Upper lobe of left lung (tissue), 4 donors: ENCODE measurements at regions not wholly inside any gene's neighbourhood (a gene's known extent, or its start where the extent isn't known, plus 50 kb on each side); places are given as distances from the start of the nearest gene placed in this dataset.

ENCODE experiments used
- POLR2A ChIP-seq, 4 donors: fragments of 450-650 bp; IDR thresholded peaks; one replicate each; pipeline ENCODE4 v1.5.1; 2016 to 2017; ENCODE audit warnings: antibody characterized with exemption in 4 of 4, mild to moderate bottlenecking in 2 of 4
- POLR2AphosphoS5 ChIP-seq, 2 donors: sonication (generic); formaldehyde crosslinking; IDR thresholded peaks; one replicate each; pipeline ENCODE4 v1.5.1; 2017; ENCODE audit warnings: antibody characterized with exemption in 2 of 2
- TF ChIP-seq, protein P1 (sequence below), 6 experiments: fragments of 450-650 bp in 4 of 6; fragments of 200-600 bp in 2 of 6; sonication (generic) in 2 of 6; IDR thresholded peaks; one replicate each; pipeline ENCODE4 v1.5.1; 2016 to 2019; ENCODE audit warnings: antibody characterized with exemption in 6 of 6

DNA sequence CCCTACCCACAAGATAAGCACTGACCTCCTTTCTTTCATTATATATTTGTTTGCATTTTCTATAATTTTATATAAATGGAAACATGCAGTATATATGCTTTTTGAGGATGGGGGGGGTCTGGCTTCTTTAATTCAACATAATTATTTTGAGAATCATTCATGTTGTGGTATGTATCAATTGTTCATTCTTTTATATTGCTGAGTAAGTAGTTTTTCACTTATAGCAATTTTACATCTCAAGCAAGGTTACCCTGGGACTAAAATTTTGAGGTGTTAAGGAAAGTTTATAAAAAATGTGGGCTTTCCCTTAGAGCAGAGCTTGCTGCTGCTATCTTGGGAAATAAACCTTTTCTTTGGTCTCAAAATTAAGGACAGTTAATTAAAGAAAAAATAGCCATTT lies 89.9 kb upstream of the EGLN3 start:
- TF ChIP-seq, protein P1, sequence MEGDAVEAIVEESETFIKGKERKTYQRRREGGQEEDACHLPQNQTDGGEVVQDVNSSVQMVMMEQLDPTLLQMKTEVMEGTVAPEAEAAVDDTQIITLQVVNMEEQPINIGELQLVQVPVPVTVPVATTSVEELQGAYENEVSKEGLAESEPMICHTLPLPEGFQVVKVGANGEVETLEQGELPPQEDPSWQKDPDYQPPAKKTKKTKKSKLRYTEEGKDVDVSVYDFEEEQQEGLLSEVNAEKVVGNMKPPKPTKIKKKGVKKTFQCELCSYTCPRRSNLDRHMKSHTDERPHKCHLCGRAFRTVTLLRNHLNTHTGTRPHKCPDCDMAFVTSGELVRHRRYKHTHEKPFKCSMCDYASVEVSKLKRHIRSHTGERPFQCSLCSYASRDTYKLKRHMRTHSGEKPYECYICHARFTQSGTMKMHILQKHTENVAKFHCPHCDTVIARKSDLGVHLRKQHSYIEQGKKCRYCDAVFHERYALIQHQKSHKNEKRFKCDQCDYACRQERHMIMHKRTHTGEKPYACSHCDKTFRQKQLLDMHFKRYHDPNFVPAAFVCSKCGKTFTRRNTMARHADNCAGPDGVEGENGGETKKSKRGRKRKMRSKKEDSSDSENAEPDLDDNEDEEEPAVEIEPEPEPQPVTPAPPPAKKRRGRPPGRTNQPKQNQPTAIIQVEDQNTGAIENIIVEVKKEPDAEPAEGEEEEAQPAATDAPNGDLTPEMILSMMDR (IDR thresholded peaks at IDR 0.05): no peak
- TF ChIP-seq POLR2A (IDR thresholded peaks at IDR 0.05): no peak
- TF ChIP-seq POLR2AphosphoS5 (IDR thresholded peaks at IDR 0.05): no peak
